Smooth muscle cell (in vitro differentiated cells): ENCODE measurements at regions not wholly inside any gene's neighbourhood (a gene's known extent, or its start where the extent isn't known, plus 50 kb on each side); places are given as distances from the start of the nearest gene placed in this dataset.

Experiments used
- DNase-seq: peaks from one replicate; lab custom pipeline; 2025; ENCODE audit not compliant: unreplicated experiment; lab: John Stamatoyannopoulos, UW
- H2AFZ ChIP-seq: fragments of 200-600 bp; sonication (generic); 2 replicates; pipeline ENCODE4 v1.6.0; 2016; ENCODE audit warnings: antibody characterized with exemption, low read depth, mild to moderate bottlenecking
- H3F3A ChIP-seq: fragments of 200-600 bp; sonication (generic); 2 replicates; pipeline ENCODE4 v1.6.0; 2017; ENCODE audit warnings: antibody characterized with exemption, low read depth
- H3K27ac ChIP-seq: fragments of 200-600 bp; sonication (generic); 2 replicates; pipeline ENCODE4 v1.5.1; 2016; ENCODE audit warnings: low read depth, mild to moderate bottlenecking
- H3K27me3 ChIP-seq: fragments of 200-600 bp; sonication (generic); 2 replicates; pipeline ENCODE4 v1.6.1; 2016; ENCODE audit warnings: low read depth, mild to moderate bottlenecking
- H3K36me3 ChIP-seq: fragments of 200-600 bp; sonication (generic); 2 replicates; pipeline ENCODE4 v1.5.1; 2016; ENCODE audit warnings: low read depth
- H3K4me1 ChIP-seq: fragments of 200-600 bp; sonication (generic); 2 replicates; pipeline ENCODE4 v1.5.1; 2016; ENCODE audit warnings: low read depth
- H3K4me2 ChIP-seq: fragments of 200-600 bp; sonication (generic); 2 replicates; pipeline ENCODE4 v1.6.0; 2016; ENCODE audit warnings: mild to moderate bottlenecking
- H3K4me3 ChIP-seq: fragments of 200-600 bp; sonication (generic); 2 replicates; pipeline ENCODE4 v1.5.1; 2016; ENCODE audit warnings: mild to moderate bottlenecking
- H3K79me2 ChIP-seq: fragments of 200-600 bp; sonication (generic); 2 replicates; pipeline ENCODE4 v1.6.0; 2016; ENCODE audit warnings: low read depth, mild to moderate bottlenecking
- H3K9ac ChIP-seq: fragments of 200-600 bp; sonication (generic); 2 replicates; pipeline ENCODE4 v1.6.0; 2016; ENCODE audit warnings: low read depth
- H3K9me3 ChIP-seq: fragments of 200-600 bp; sonication (generic); replicated peaks from 2 replicates; pipeline ENCODE4 v1.5.1; 2016; ENCODE audit warnings: low read depth
- H4K20me1 ChIP-seq: fragments of 200-600 bp; sonication (generic); 2 replicates; pipeline ENCODE4 v1.6.0; 2016; ENCODE audit warnings: low read depth
- CTCF ChIP-seq: fragments of 200-600 bp; sonication (generic); IDR thresholded peaks from 2 replicates; pipeline ENCODE4 v1.5.1; 2017; ENCODE audit warnings: borderline replicate concordance, mild to moderate bottlenecking, antibody characterized with exemption; ENCODE audit not compliant: insufficient read depth, poor library complexity, severe bottlenecking
- WGBS: methylation state at CpG from one replicate; pipeline ENCODE4 v1.1.7; 2016; ENCODE audit warnings: low lambda C conversion rate; 5-methylcytosine and 5-hydroxymethylcytosine counted together

- no peaks in the 10 kb centered on the region for H3K79me2 ChIP-seq
- H3K4me1 ChIP-seq, result no peaks in the 10 kb centered on the region
- no peaks in the 10 kb centered on the region for H3F3A ChIP-seq
- H3K27ac ChIP-seq, result no peak overlapping the region
- H3K27me3 ChIP-seq, result no peaks in the 10 kb centered on the region
- no peaks in the 10 kb centered on the region for H3K9me3 ChIP-seq
- no peak for DNase-seq
- H3K4me3 ChIP-seq, result no peak overlapping the region
- no peak overlapping the region for H3K4me2 ChIP-seq
- H2AFZ ChIP-seq, result no peak overlapping the region
- H4K20me1 ChIP-seq, result no peaks in the 10 kb centered on the region
- TF ChIP-seq CTCF, result no peak
- no peaks in the 10 kb centered on the region for H3K36me3 ChIP-seq
- no peak overlapping the region for H3K9ac ChIP-seq
- WGBS, result 93% methylated on average over 12 of the region's 12 CpGs
Measured at GRCh38 chr1:3959361-3959760, 59.3 kb upstream of the C1orf174 start.

- Histone ChIP-seq H3K4me3 (no peak overlapping the region), H3K27ac (no peak overlapping the region), H3K79me2 (no peaks in the 10 kb centered on the region), H3K4me2 (no peak overlapping the region), H3K9me3 (no peaks in the 10 kb centered on the region), H3K36me3 (no peaks in the 10 kb centered on the region), H3F3A (no peaks in the 10 kb centered on the region), H4K20me1 (no peaks in the 10 kb centered on the region), H3K4me1 (no peaks in the 10 kb centered on the region), H2AFZ (no peak overlapping the region), H3K27me3 (no peaks in the 10 kb centered on the region), H3K9ac (no peak overlapping the region)
- 86% methylated on average over 9 of the region's 9 CpGs for WGBS
- no peak for DNase-seq
- no peak for TF ChIP-seq CTCF
Measured at GRCh38 chr1:3963554-3963953, 63.5 kb upstream of the C1orf174 start.

GRCh38 chr1:3965693-3966092 lies 65.6 kb upstream of the C1orf174 start:
- Histone ChIP-seq H2AFZ (no peak overlapping the region), H3K79me2 (no peaks in the 10 kb centered on the region), H3K4me2 (no peak overlapping the region), H3K36me3 (no peaks in the 10 kb centered on the region), H3K9me3 (no peaks in the 10 kb centered on the region), H3K27me3 (no peaks in the 10 kb centered on the region), H3K4me1 (no peaks in the 10 kb centered on the region), H3K9ac (no peak overlapping the region), H3K27ac (no peak overlapping the region), H3F3A (no peaks in the 10 kb centered on the region), H4K20me1 (no peaks in the 10 kb centered on the region), H3K4me3 (no peak overlapping the region)
- 88% methylated on average over 6 of the region's 6 CpGs for WGBS
- no peak for TF ChIP-seq CTCF
- no peak for DNase-seq

GRCh38 chr1:3968851-3969250 lies 68.8 kb upstream of the C1orf174 start:
- no peaks in the 10 kb centered on the region for H3F3A ChIP-seq
- no peak overlapping the region for H3K4me3 ChIP-seq
- no peak overlapping the region for H3K9ac ChIP-seq
- TF ChIP-seq CTCF, result no peak
- 85% methylated on average over 10 of the region's 10 CpGs for WGBS
- H3K9me3 ChIP-seq, result no peaks in the 10 kb centered on the region
- no peak overlapping the region for H3K4me2 ChIP-seq
- no peaks in the 10 kb centered on the region for H3K27me3 ChIP-seq
- H3K36me3 ChIP-seq, result no peaks in the 10 kb centered on the region
- no peak for DNase-seq
- H3K79me2 ChIP-seq, result no peaks in the 10 kb centered on the region
- H2AFZ ChIP-seq, result no peak overlapping the region
- no peak overlapping the region for H3K27ac ChIP-seq
- no peaks in the 10 kb centered on the region for H3K4me1 ChIP-seq
- no peaks in the 10 kb centered on the region for H4K20me1 ChIP-seq
